ENCODE measurements at regions not wholly inside any gene's neighbourhood (a gene's known extent, or its start where the extent isn't known, plus 50 kb on each side); places are given as distances from the start of the nearest gene placed in this dataset.

- no peak for TF ChIP-seq CTCF (IDR thresholded peaks at IDR 0.05)
- TF ChIP-seq REST (IDR thresholded peaks at IDR 0.05; ENCODE audit: insufficient read depth in 1 of 2, low read depth in 2 of 2, low read length in 1 of 2): no peak
These were observed 202.1 kb downstream of the FLRT2 start for GRCh38 chr14:85732031-85732430.

Data from Panc1 (cell line).